ENCODE measurements at regions not wholly inside any gene's neighbourhood (a gene's known extent, or its start where the extent isn't known, plus 50 kb on each side); places are given as distances from the start of the nearest gene placed in this dataset.

DNA sequence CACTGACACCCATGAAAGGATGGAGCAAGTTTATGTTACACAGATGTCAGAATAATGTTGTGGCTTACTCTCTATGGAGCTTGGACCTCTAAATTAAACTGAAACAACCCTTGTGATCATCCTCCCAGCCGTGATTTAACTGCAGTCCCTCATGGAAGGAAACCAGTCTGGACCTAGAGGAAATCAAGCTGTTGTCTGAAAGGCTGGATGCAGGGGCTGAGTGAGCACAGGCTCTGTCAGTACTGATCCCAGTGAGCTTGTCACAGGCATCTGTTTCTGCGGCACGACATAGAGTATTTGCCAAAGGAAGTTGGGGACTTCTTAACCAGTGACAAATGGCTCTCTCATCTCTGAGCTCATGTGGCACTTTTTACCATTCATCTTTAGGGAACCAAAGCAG is 282.9 kb upstream of the MAP3K1 start:
- no peaks in the 10 kb centered on the region for H3K79me2 ChIP-seq (replicated peaks; ENCODE audit: insufficient read depth, low read length)
- H3K27ac ChIP-seq (ENCODE audit: low read length), result no peak overlapping the region
- H3K4me2 ChIP-seq (ENCODE audit: low read length), result no peak overlapping the region
- no peak overlapping the region for H3K4me3 ChIP-seq (ENCODE audit: low read length)
- H3K9me3 ChIP-seq (ENCODE audit: low read length), result no peaks in the 10 kb centered on the region
- H3K9me2 ChIP-seq (ENCODE audit: insufficient read depth, low read length), result no peaks in the 10 kb centered on the region
- no peaks in the 10 kb centered on the region for H3K27me3 ChIP-seq (ENCODE audit: insufficient read depth, low read depth, low read length)
- H3K36me3 ChIP-seq (ENCODE audit: insufficient read depth, low read length), result no peaks in the 10 kb centered on the region
- H4K20me1 ChIP-seq (ENCODE audit: insufficient read depth), result no peaks in the 10 kb centered on the region
- TF ChIP-seq CTCF (IDR thresholded peaks at IDR 0.05; ENCODE audit: poor library complexity, severe bottlenecking), result no peak
- no peak for TF ChIP-seq RAD21 (conservative IDR thresholded peaks at IDR 0.05)
- TF ChIP-seq SMC3 (conservative IDR thresholded peaks at IDR 0.05; ENCODE audit: poor library complexity), result no peak
- no peak for TF ChIP-seq REST (IDR thresholded peaks at IDR 0.05; ENCODE audit: borderline replicate concordance)
- no peak for TF ChIP-seq MXI1 (conservative IDR thresholded peaks at IDR 0.05; ENCODE audit: poor library complexity, severe bottlenecking)
- no peak for TF ChIP-seq POLR2AphosphoS5 (IDR thresholded peaks at IDR 0.05)
- TF ChIP-seq EZH2 (IDR thresholded peaks at IDR 0.05; ENCODE audit: borderline replicate concordance, insufficient read depth, low read length, poor library complexity, severe bottlenecking), result no peak
- TF ChIP-seq EP300 (conservative IDR thresholded peaks at IDR 0.05; ENCODE audit: poor library complexity, severe bottlenecking), result no peak
- TF ChIP-seq TAF1 (IDR thresholded peaks at IDR 0.05; ENCODE audit: low read depth), result no peak
- no peak overlapping the region for H3K9ac ChIP-seq (ENCODE audit: low read length)
- no peaks in the 10 kb centered on the region for H3F3A ChIP-seq (ENCODE audit: insufficient read depth, low read length, poor library complexity, severe bottlenecking)
- no peak overlapping the region for H2AFZ ChIP-seq (ENCODE audit: low read depth, low read length)

- Histone ChIP-seq H3K4me2 (ENCODE audit: low read length) (no peak overlapping the region), H3K9ac (ENCODE audit: low read length) (no peak overlapping the region), H3K27ac (ENCODE audit: low read length) (no peak overlapping the region), H3K79me2 (replicated peaks; ENCODE audit: insufficient read depth, low read length) (no peaks in the 10 kb centered on the region), H2AFZ (ENCODE audit: low read depth, low read length) (no peak overlapping the region), H3K36me3 (ENCODE audit: insufficient read depth, low read length) (no peaks in the 10 kb centered on the region), H3K27me3 (ENCODE audit: insufficient read depth, low read depth, low read length) (no peaks in the 10 kb centered on the region), H3K9me3 (ENCODE audit: low read length) (no peaks in the 10 kb centered on the region), H3K4me3 (ENCODE audit: low read length) (no peak overlapping the region), H3K9me2 (ENCODE audit: insufficient read depth, low read length) (no peaks in the 10 kb centered on the region), H4K20me1 (ENCODE audit: insufficient read depth) (no peaks in the 10 kb centered on the region), H3F3A (ENCODE audit: insufficient read depth, low read length, poor library complexity, severe bottlenecking) (no peaks in the 10 kb centered on the region)
- no peak for TF ChIP-seq REST (IDR thresholded peaks at IDR 0.05; ENCODE audit: borderline replicate concordance)
- no peak for TF ChIP-seq TAF1 (IDR thresholded peaks at IDR 0.05; ENCODE audit: low read depth)
- no peak for TF ChIP-seq MXI1 (conservative IDR thresholded peaks at IDR 0.05; ENCODE audit: poor library complexity, severe bottlenecking)
- TF ChIP-seq EZH2 (IDR thresholded peaks at IDR 0.05; ENCODE audit: borderline replicate concordance, insufficient read depth, low read length, poor library complexity, severe bottlenecking), result no peak
- TF ChIP-seq POLR2AphosphoS5 (IDR thresholded peaks at IDR 0.05), result no peak
- TF ChIP-seq SMC3 (conservative IDR thresholded peaks at IDR 0.05; ENCODE audit: poor library complexity), result no peak
- no peak for TF ChIP-seq CTCF (IDR thresholded peaks at IDR 0.05; ENCODE audit: poor library complexity, severe bottlenecking)
- no peak for TF ChIP-seq RAD21 (conservative IDR thresholded peaks at IDR 0.05)
- TF ChIP-seq EP300 (conservative IDR thresholded peaks at IDR 0.05; ENCODE audit: poor library complexity, severe bottlenecking), result no peak
Observed at GRCh38 chr5:56530626-56531138, 284.7 kb upstream of the MAP3K1 start.
